HEK293T (cell line): ENCODE measurements at regions not wholly inside any gene's neighbourhood (a gene's known extent, or its start where the extent isn't known, plus 50 kb on each side); places are given as distances from the start of the nearest gene placed in this dataset.

Experiments used
- ELF4 ChIP-seq: fragments of 450-650 bp; IDR thresholded peaks from 2 replicates; pipeline ENCODE4 v1.6.1; 2017; ENCODE audit warnings: antibody characterized with exemption
- FOXA1 ChIP-seq: fragments of 450-650 bp; IDR thresholded peaks from 2 replicates; pipeline ENCODE4 v1.6.1; 2016; ENCODE audit warnings: mild to moderate bottlenecking
- L3MBTL2 ChIP-seq: fragments of 450-650 bp; conservative IDR thresholded peaks from 2 replicates; pipeline ENCODE4 v1.6.1; 2016; ENCODE audit warnings: mild to moderate bottlenecking
- LEF1 ChIP-seq: fragments of 450-650 bp; IDR thresholded peaks from 2 replicates; pipeline ENCODE4 v1.6.1; 2017; ENCODE audit warnings: mild to moderate bottlenecking, borderline replicate concordance

GRCh38 chr3:192011137-192011536, 550.2 kb downstream of the PYDC2 start:
- TF ChIP-seq LEF1 (no peak), L3MBTL2 (no peak), FOXA1 (no peak), ELF4 (no peak)
